ENCODE measurements at regions not wholly inside any gene's neighbourhood (a gene's known extent, or its start where the extent isn't known, plus 50 kb on each side); places are given as distances from the start of the nearest gene placed in this dataset.
"Not testable (repeated sequence)": the region's sequence is repeated elsewhere in the genome, so short reads cannot be mapped to it uniquely, and the experiment has no call there.

GRCh38 chr10:21385536-21385935 is 139.9 kb downstream of the SKIDA1 start:
- TF ChIP-seq POLR2A (IDR thresholded peaks at IDR 0.05) (no peak), POLR2AphosphoS5 (IDR thresholded peaks at IDR 0.05) (no peak), CTCF (IDR thresholded peaks at IDR 0.05) (no peak), EP300 (IDR thresholded peaks at IDR 0.05; ENCODE audit: low read depth) (no peak)
- no peak overlapping the region for H3K4me3 ChIP-seq
- no peaks in the 10 kb centered on the region for H3K4me1 ChIP-seq
- no peaks in the 10 kb centered on the region for H3K36me3 ChIP-seq
- in situ Hi-C loops (cut with MboI; ENCODE audit: low pct_ligation_motif_present in 1 of 4, low pct_unique_long_range_greater_than_20kb in 1 of 4, low sequenced_read_pairs in 3 of 4) (no loop called here), intact Hi-C loops (cut with DNase I; ENCODE audit: low total_unique reads) (no loop called here)
- no peak for DNase-seq
- no peaks in the 10 kb centered on the region for H3K9me3 ChIP-seq
- WGBS, 2 donors (ENCODE audit: low coverage in 1 of 2): 72 to 75% methylated on average over 1 of the region's 1 CpG
- H3K27me3 ChIP-seq: no peaks in the 10 kb centered on the region
- no peak overlapping the region for H3K27ac ChIP-seq

- H3K4me3 ChIP-seq: no peak overlapping the region
- DNase-seq: no peak
- no peaks in the 10 kb centered on the region for H3K9me3 ChIP-seq
- no peak overlapping the region for H3K27ac ChIP-seq
- TF ChIP-seq EP300 (IDR thresholded peaks at IDR 0.05; ENCODE audit: low read depth): no peak
- TF ChIP-seq POLR2A (IDR thresholded peaks at IDR 0.05): no peak
- no peak for TF ChIP-seq POLR2AphosphoS5 (IDR thresholded peaks at IDR 0.05)
- no peak for TF ChIP-seq CTCF (IDR thresholded peaks at IDR 0.05)
- 60 to 71% methylated on average over 2 to 3 of the region's 3 CpGs for WGBS, 2 donors (ENCODE audit: low coverage in 1 of 2)
- no peaks in the 10 kb centered on the region for H3K36me3 ChIP-seq
- in situ Hi-C loops (cut with MboI; ENCODE audit: low pct_ligation_motif_present in 1 of 4, low pct_unique_long_range_greater_than_20kb in 1 of 4, low sequenced_read_pairs in 3 of 4): no loop called here
- intact Hi-C loops (cut with DNase I; ENCODE audit: low total_unique reads): no loop called here
- H3K4me1 ChIP-seq: no peaks in the 10 kb centered on the region
- H3K27me3 ChIP-seq: no peaks in the 10 kb centered on the region
Measured at GRCh38 chr10:21379143-21379542, 146.3 kb downstream of the SKIDA1 start.

GRCh38 chr10:21375274-21375673 is 150.2 kb downstream of the SKIDA1 start:
- H3K27me3 ChIP-seq; H3K36me3 ChIP-seq; DNase-seq; H3K4me3 ChIP-seq; H3K27ac ChIP-seq; in situ Hi-C loops (cut with MboI; ENCODE audit: low pct_ligation_motif_present in 1 of 4, low pct_unique_long_range_greater_than_20kb in 1 of 4, low sequenced_read_pairs in 3 of 4); H3K9me3 ChIP-seq: not testable (repeated sequence)
- 81 to 100% methylated on average over 1 to 2 of the region's 2 CpGs for WGBS, 2 donors (ENCODE audit: low coverage in 1 of 2)
- peaks cover 0 to 10% (median 5%) of the 10 kb centered on the region in 4 donors for H3K4me1 ChIP-seq
- intact Hi-C loops (cut with DNase I; ENCODE audit: low total_unique reads): loop anchor here (2.0 kb wide), 1 partner anchor 52 kb away; no protein-coding TSS in a partner anchor

- in situ Hi-C loops (cut with MboI; ENCODE audit: low pct_ligation_motif_present in 1 of 4, low pct_unique_long_range_greater_than_20kb in 1 of 4, low sequenced_read_pairs in 3 of 4); H3K27ac ChIP-seq; H3K36me3 ChIP-seq; H3K4me3 ChIP-seq; H3K27me3 ChIP-seq; H3K9me3 ChIP-seq; DNase-seq: not testable (repeated sequence)
- intact Hi-C loops (cut with DNase I; ENCODE audit: low total_unique reads): loop anchor here (2.0 kb wide), 1 partner anchor 53 kb away; no protein-coding TSS in a partner anchor
- H3K4me1 ChIP-seq: peaks cover 0 to 10% (median 5%) of the 10 kb centered on the region in 4 donors
- 81 to 100% methylated on average over 1 to 3 of the region's 3 CpGs for WGBS, 2 donors (ENCODE audit: low coverage in 1 of 2)
Measured at GRCh38 chr10:21373881-21374280, 151.6 kb downstream of the SKIDA1 start.

- H3K36me3 ChIP-seq: no peaks in the 10 kb centered on the region
- no peak for TF ChIP-seq POLR2AphosphoS5 (IDR thresholded peaks at IDR 0.05)
- intact Hi-C loops (cut with DNase I; ENCODE audit: low total_unique reads): no loop called here
- peak; percentile 58 for DNase-seq
- H3K9me3 ChIP-seq: no peaks in the 10 kb centered on the region
- H3K27me3 ChIP-seq: no peaks in the 10 kb centered on the region
- H3K27ac ChIP-seq: peak overlapping the region in 2 of 4 donors; percentile 5 to 50
- peaks cover 0 to 10% (median 5%) of the 10 kb centered on the region in 4 donors for H3K4me1 ChIP-seq
- 25 to 27% methylated on average over 4 of the region's 4 CpGs for WGBS, 2 donors (ENCODE audit: low coverage in 1 of 2)
- in situ Hi-C loops (cut with MboI; ENCODE audit: low pct_ligation_motif_present in 1 of 4, low pct_unique_long_range_greater_than_20kb in 1 of 4, low sequenced_read_pairs in 3 of 4): no loop called here
- no peak overlapping the region for H3K4me3 ChIP-seq
Measured at GRCh38 chr10:21372651-21373410, 152.7 kb downstream of the SKIDA1 start.
